Upper lobe of left lung (tissue), 4 donors: ENCODE measurements at regions not wholly inside any gene's neighbourhood (a gene's known extent, or its start where the extent isn't known, plus 50 kb on each side); places are given as distances from the start of the nearest gene placed in this dataset.

Experiments
- EP300 ChIP-seq, 4 donors: sonication (generic); formaldehyde crosslinking; IDR thresholded peaks; one replicate each; pipeline ENCODE4 v1.5.1; 2017; ENCODE audit warnings: antibody characterized with exemption in 4 of 4, control low read depth in 2 of 4
- POLR2A ChIP-seq, 4 donors: fragments of 450-650 bp; IDR thresholded peaks; one replicate each; pipeline ENCODE4 v1.5.1; 2016 to 2017; ENCODE audit warnings: antibody characterized with exemption in 4 of 4, mild to moderate bottlenecking in 2 of 4
- POLR2AphosphoS5 ChIP-seq, 2 donors: sonication (generic); formaldehyde crosslinking; IDR thresholded peaks; one replicate each; pipeline ENCODE4 v1.5.1; 2017; ENCODE audit warnings: antibody characterized with exemption in 2 of 2
- TF ChIP-seq, protein P1 (sequence below), 6 experiments: fragments of 450-650 bp in 4 of 6; fragments of 200-600 bp in 2 of 6; sonication (generic) in 2 of 6; IDR thresholded peaks; one replicate each; pipeline ENCODE4 v1.5.1; 2016 to 2019; ENCODE audit warnings: antibody characterized with exemption in 6 of 6

GRCh38 chr2:18084376-18084775 is 205.9 kb downstream of the KCNS3 start:
- TF ChIP-seq, protein P1, sequence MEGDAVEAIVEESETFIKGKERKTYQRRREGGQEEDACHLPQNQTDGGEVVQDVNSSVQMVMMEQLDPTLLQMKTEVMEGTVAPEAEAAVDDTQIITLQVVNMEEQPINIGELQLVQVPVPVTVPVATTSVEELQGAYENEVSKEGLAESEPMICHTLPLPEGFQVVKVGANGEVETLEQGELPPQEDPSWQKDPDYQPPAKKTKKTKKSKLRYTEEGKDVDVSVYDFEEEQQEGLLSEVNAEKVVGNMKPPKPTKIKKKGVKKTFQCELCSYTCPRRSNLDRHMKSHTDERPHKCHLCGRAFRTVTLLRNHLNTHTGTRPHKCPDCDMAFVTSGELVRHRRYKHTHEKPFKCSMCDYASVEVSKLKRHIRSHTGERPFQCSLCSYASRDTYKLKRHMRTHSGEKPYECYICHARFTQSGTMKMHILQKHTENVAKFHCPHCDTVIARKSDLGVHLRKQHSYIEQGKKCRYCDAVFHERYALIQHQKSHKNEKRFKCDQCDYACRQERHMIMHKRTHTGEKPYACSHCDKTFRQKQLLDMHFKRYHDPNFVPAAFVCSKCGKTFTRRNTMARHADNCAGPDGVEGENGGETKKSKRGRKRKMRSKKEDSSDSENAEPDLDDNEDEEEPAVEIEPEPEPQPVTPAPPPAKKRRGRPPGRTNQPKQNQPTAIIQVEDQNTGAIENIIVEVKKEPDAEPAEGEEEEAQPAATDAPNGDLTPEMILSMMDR (IDR thresholded peaks at IDR 0.05), result no peak
- no peak for TF ChIP-seq EP300 (IDR thresholded peaks at IDR 0.05)
- no peak for TF ChIP-seq POLR2A (IDR thresholded peaks at IDR 0.05)
- no peak for TF ChIP-seq POLR2AphosphoS5 (IDR thresholded peaks at IDR 0.05)
